IMR-90 (cell line): ENCODE measurements at regions not wholly inside any gene's neighbourhood (a gene's known extent, or its start where the extent isn't known, plus 50 kb on each side); places are given as distances from the start of the nearest gene placed in this dataset.

Experiments used
- BHLHE40 ChIP-seq: fragments of 150-350 bp; IDR thresholded peaks from 2 replicates; pipeline ENCODE4 v1.6.1; 2016; ENCODE audit warnings: mild to moderate bottlenecking, low read depth, low read length
- CEBPB ChIP-seq: IDR thresholded peaks from 2 replicates; pipeline ENCODE4 v1.6.1; 2012; ENCODE audit warnings: low read depth, low read length, improper control_type of control experiment
- CHD1 ChIP-seq: IDR thresholded peaks from 2 replicates; pipeline ENCODE4 v1.6.1; 2012; ENCODE audit warnings: low read depth, low read length, improper control_type of control experiment
- FOS ChIP-seq: fragments of 150-350 bp; IDR thresholded peaks from 2 replicates; pipeline ENCODE4 v1.6.1; 2016; ENCODE audit warnings: low read depth, low read length
- MAFK ChIP-seq: IDR thresholded peaks from 2 replicates; pipeline ENCODE4 v1.6.1; 2012; ENCODE audit warnings: low read depth, low read length, improper control_type of control experiment
- MXI1 ChIP-seq: IDR thresholded peaks from 2 replicates; pipeline ENCODE4 v1.6.1; 2012; ENCODE audit warnings: low read depth, mild to moderate bottlenecking, low read length, moderate library complexity, borderline replicate concordance
- POLR2A ChIP-seq: IDR thresholded peaks from 2 replicates; pipeline ENCODE4 v1.6.1; 2012; ENCODE audit warnings: mild to moderate bottlenecking, low read depth, low read length
- RAD21 ChIP-seq: IDR thresholded peaks from 2 replicates; pipeline ENCODE4 v1.6.1; 2012; ENCODE audit warnings: low read length, improper control_type of control experiment
- RCOR1 ChIP-seq: IDR thresholded peaks from 2 replicates; pipeline ENCODE4 v1.6.1; 2012; ENCODE audit warnings: mild to moderate bottlenecking, low read length, improper control_type of control experiment; ENCODE audit not compliant: insufficient replicate concordance
- TF ChIP-seq, protein P1 (sequence below): conservative IDR thresholded peaks from 2 replicates; pipeline ENCODE4 v1.5.1; 2012; ENCODE audit warnings: mild to moderate bottlenecking, low read depth, low read length, improper control_type of control experiment
- TF ChIP-seq, protein P2 (sequence below): fragments of 150-350 bp; IDR thresholded peaks from 2 replicates; pipeline ENCODE4 v1.6.1; 2017; ENCODE audit warnings: mild to moderate bottlenecking, antibody characterized with exemption, low read length, low read depth

GRCh38 chr2:14977021-14977420 is 344.5 kb downstream of the LRATD1 start:
- TF ChIP-seq, protein P1, sequence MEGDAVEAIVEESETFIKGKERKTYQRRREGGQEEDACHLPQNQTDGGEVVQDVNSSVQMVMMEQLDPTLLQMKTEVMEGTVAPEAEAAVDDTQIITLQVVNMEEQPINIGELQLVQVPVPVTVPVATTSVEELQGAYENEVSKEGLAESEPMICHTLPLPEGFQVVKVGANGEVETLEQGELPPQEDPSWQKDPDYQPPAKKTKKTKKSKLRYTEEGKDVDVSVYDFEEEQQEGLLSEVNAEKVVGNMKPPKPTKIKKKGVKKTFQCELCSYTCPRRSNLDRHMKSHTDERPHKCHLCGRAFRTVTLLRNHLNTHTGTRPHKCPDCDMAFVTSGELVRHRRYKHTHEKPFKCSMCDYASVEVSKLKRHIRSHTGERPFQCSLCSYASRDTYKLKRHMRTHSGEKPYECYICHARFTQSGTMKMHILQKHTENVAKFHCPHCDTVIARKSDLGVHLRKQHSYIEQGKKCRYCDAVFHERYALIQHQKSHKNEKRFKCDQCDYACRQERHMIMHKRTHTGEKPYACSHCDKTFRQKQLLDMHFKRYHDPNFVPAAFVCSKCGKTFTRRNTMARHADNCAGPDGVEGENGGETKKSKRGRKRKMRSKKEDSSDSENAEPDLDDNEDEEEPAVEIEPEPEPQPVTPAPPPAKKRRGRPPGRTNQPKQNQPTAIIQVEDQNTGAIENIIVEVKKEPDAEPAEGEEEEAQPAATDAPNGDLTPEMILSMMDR: no peak
- TF ChIP-seq RCOR1 (no peak), POLR2A (no peak), RAD21 (no peak), MAFK (no peak), BHLHE40 (no peak), MXI1 (no peak), CEBPB (no peak), FOS (no peak), CHD1 (no peak)
- TF ChIP-seq, protein P2, sequence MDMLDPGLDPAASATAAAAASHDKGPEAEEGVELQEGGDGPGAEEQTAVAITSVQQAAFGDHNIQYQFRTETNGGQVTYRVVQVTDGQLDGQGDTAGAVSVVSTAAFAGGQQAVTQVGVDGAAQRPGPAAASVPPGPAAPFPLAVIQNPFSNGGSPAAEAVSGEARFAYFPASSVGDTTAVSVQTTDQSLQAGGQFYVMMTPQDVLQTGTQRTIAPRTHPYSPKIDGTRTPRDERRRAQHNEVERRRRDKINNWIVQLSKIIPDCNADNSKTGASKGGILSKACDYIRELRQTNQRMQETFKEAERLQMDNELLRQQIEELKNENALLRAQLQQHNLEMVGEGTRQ: no peak
